ENCODE measurements at regions not wholly inside any gene's neighbourhood (a gene's known extent, or its start where the extent isn't known, plus 50 kb on each side); places are given as distances from the start of the nearest gene placed in this dataset.
A peak's percentile ranks its signal among the peaks of the same experiment; 100 is the strongest.

- DNase-seq (ENCODE audit: low spot score), result no peak
Measured at GRCh38 chr9:80369641-80370040, 797.9 kb downstream of the TLE4 start.

DNA sequence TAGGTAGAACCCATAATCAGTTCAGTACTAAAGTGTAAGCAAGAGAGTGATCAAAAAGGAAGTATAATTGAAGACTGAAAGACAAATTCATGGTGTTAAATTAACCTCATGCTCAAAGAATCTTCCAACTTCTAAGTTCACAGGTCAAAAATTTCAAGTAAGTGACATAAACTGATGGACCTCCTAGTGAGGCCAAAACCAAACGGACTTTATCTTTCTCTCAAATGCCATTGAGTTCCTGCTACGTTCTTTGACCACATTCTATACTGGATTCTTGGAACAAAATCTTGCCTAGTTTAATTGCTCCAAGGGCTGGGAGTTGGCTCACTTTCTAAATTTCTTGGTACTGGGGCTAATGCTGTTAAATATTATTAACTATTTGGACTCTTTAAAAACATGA is 794.9 kb downstream of the TLE4 start:
- no peak for DNase-seq (ENCODE audit: low spot score)

DNA sequence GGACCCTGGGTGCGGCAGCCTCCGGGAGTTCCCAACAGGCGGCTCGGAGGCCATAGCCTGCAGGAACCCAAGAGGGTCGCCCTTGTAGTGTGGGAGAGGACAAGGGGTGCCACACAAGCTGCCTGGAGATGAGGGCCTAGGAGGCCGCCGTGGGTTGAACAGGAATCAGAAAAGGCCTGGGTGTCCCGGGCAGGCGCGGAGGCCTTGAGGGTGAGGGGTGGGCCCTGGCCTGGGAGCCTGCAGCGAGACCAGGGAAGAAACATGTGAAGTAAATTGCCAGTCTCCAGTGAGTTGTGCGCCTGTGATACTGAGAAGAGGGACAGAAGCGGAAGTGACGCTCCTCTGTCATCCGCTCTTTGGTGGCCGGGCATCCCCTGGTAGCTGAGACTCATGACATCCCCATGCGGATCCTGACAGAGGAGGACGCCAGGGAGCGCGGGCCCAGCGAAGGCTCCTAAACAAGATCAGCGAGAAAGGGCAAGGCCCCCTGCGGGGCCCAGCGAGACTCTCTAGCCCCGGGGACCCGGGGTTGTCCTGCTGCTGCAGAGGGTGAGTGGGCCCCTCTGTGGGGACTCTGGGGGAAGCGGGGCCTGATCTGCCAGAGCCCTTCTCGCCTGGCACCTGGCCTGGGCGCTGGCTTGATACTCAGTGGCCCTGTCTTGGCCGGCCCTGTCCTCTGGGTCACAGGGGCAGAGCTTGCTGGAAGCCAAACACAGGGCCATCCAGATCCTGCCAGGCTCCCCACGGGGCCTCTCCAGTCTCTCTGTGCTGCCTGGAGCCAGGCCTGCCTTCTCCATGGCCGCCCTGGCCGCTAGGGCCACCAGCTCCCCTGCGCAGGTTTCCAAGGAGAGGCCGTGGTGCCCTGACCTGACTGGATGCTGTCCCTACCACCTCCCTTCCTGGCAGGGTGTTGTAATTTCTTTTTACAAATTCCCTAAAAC is 788.4 kb downstream of the TLE4 start:
- peak; percentile 20 for DNase-seq (ENCODE audit: low spot score)

- no peak for DNase-seq (ENCODE audit: low spot score)
Measured at GRCh38 chr9:80359291-80359690, 787.5 kb downstream of the TLE4 start.

- DNase-seq (ENCODE audit: low spot score), result no peak
Measured at GRCh38 chr9:80352967-80353366, 781.2 kb downstream of the TLE4 start.

GRCh38 chr9:80351612-80352011 is 779.8 kb downstream of the TLE4 start:
- no peak for DNase-seq (ENCODE audit: low spot score)

GRCh38 chr9:80326105-80326504 is 754.3 kb downstream of the TLE4 start:
- no peak for DNase-seq (ENCODE audit: low spot score)

DNA sequence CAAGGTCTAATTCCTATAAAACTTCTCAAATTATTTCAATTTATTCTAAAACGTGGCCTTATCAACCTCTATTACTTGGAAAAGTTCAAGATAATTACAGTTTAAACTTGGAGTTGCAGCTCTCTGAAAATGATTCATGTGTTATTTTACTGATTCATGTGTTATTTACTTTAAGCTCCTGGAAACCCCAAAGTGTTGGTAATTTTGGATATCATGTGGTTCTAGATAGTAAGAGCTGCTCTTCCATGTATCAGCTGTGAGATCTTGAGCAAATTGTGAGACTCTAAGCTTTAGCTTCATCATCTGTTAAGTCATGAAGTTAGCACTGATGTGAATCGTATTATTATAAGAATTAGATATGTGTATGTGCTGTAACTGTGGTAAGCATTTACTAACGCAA is 749.2 kb downstream of the TLE4 start:
- no peak for DNase-seq (ENCODE audit: low spot score)

- no peak for DNase-seq (ENCODE audit: low spot score)
Measured at GRCh38 chr9:80320480-80320879, 748.7 kb downstream of the TLE4 start.

GRCh38 chr9:80305136-80305535 is 733.4 kb downstream of the TLE4 start:
- no peak for DNase-seq (ENCODE audit: low spot score)

- no peak for DNase-seq (ENCODE audit: low spot score)
Measured at GRCh38 chr9:80294955-80295354, 723.2 kb downstream of the TLE4 start.

DNA sequence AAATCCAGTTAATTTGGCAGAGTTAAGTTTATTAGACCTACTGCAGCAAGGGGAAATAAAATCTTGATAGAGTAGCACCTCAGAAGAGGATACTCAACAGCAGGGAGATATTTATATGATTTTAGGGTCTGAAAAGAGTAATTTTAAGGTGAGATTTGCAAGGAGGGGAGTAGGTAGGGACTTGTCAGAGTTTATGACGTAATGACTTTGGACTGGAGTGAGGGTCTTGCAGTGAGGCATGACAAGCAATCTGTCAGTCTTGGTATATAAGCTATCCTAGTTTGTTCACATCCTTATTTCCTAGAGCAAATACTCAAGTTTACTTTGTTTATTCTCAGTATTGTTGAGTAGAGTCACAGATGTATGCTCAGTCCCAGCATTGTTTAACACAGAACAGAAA is 722.6 kb downstream of the TLE4 start:
- no peak for DNase-seq (ENCODE audit: low spot score)

- DNase-seq (ENCODE audit: low spot score), result no peak
Measured at GRCh38 chr9:80292231-80292630, 720.5 kb downstream of the TLE4 start.

- DNase-seq (ENCODE audit: low spot score), result peak; percentile 26
Measured at GRCh38 chr9:80285326-80285725, 713.6 kb downstream of the TLE4 start.

- no peak for DNase-seq (ENCODE audit: low spot score)
Measured at GRCh38 chr9:80282766-80283165, 711.0 kb downstream of the TLE4 start.

DNA sequence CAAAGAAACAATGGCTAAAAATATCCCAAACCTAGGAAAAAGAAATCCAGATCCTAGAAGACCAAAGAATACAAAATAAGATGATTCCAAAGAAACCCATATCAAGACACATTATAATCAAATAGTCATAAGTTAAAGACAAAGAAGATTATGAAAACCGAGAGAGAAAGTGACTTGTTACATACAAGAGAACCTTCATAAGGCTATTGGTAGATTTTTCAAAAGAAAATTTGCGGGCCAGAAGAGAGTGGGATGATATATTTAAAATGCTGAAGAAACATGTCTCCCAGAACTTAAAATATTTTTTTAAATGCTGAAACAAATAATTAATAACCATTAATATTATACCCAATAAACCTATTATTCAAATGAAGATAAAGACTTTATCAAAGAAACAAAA is 687.3 kb downstream of the TLE4 start:
- DNase-seq (ENCODE audit: low spot score), result no peak

DNA sequence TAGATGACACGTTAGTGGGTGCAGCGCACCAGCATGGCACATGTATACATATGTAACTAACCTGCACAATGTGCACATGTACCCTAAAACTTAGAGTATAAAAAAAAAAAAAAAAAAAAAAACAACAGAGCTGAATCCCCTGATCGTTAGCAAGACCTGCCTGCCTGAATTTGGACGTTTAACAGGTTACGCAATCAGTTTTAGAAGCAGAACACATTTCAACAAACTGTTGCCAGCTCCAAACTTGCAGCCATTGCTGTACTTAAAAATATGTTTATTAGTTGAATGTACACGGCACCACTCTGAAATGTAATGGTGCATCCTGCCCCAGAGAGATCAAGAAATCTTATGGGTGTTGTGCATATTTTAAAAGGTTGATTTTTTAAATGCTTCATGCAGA is 680.0 kb downstream of the TLE4 start:
- DNase-seq (ENCODE audit: low spot score), result no peak

GRCh38 chr9:80242022-80242421 is 670.3 kb downstream of the TLE4 start:
- no peak for DNase-seq (ENCODE audit: low spot score)

DNA sequence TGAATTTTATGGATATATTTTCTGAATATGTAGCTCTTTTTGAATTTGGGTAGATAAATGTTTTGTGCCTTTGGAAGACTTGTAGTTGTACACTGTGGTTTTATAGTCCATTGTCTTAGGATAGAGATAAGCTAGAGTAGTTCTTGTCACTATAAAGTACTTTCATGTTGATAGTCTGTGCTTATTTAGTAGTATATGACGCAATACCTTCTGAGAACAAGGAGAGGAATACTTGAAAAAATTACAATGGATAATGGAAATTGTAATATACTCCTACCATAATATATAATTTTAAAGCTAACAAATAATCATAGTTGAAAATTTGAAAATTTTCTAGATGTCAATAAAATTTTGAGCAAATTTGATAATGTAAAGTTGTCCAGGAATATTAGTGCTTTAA is 664.0 kb downstream of the TLE4 start:
- DNase-seq (ENCODE audit: low spot score), result no peak

DNA sequence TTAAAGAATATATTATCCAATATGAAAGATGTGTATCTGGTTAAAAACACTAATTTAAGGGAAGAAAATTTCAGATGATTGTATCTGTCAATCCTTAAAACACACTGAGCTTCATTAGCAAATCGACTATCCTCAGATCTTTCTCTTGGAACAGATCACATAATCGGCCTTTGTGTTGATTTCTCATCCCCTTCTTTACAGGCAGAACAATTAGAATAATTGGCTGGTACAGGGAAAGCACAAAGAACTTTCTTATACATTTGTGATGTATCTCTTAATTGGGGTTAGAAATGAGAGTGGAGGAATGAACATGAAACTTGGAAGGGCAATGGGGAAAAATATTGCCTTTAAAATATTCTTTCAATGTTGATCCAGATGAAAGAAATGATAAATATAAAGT is 662.1 kb downstream of the TLE4 start:
- DNase-seq (ENCODE audit: low spot score), result no peak

DNA sequence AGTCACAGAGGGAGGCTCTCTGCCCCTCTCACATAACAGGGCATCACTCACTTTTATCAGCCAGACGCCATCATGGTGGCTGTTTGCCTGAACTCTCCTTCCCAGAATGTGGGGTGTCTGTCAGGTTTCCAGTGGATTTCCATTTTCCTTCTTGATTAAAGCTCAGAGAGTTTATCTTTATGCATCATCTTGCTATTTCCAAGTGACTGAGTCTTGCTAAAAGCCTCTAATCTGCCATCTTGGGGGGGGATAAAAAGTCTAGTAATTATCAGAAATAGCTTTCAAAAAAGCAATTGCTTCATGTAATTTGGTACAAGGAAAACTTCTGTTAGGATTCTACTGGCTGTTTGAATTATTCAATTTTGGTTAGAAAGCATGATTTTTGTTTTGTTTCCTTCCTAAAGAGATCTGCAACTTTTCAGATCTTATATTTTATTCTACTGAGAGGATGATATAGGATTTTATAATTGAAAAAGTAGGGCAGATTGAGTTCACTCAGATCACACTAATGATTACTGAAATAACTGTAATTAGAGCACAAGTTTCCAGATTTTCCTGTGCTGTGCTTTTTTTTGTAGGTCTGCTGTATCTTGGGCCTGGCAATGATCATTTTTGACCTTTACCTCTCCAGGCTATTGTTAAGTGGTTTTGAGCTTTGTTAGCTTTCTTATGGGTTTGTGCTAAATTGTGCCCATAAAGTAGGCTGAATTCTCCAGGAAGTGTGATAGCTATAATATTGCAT is 661.5 kb downstream of the TLE4 start:
- DNase-seq (ENCODE audit: low spot score), result no peak

- DNase-seq (ENCODE audit: low spot score), result no peak
Measured at GRCh38 chr9:80231318-80232236, 659.8 kb downstream of the TLE4 start.

Measured in iPS-NIHi11 (cell line).